ENCODE measurements at regions not wholly inside any gene's neighbourhood (a gene's known extent, or its start where the extent isn't known, plus 50 kb on each side); places are given as distances from the start of the nearest gene placed in this dataset.

GRCh38 chr12:89075880-89076540 lies 276.3 kb downstream of the DUSP6 start:
- no peaks in the 10 kb centered on the region for H3K9me3 ChIP-seq (ENCODE audit: control insufficient read depth in 1 of 2, low read length in 2 of 2)
- no peaks in the 10 kb centered on the region for H3K27me3 ChIP-seq (ENCODE audit: low read depth, low read length)
- no peaks in the 10 kb centered on the region for H3K4me1 ChIP-seq (ENCODE audit: control insufficient read depth in 1 of 2, insufficient read depth in 2 of 2, low read length in 2 of 2)

DNA sequence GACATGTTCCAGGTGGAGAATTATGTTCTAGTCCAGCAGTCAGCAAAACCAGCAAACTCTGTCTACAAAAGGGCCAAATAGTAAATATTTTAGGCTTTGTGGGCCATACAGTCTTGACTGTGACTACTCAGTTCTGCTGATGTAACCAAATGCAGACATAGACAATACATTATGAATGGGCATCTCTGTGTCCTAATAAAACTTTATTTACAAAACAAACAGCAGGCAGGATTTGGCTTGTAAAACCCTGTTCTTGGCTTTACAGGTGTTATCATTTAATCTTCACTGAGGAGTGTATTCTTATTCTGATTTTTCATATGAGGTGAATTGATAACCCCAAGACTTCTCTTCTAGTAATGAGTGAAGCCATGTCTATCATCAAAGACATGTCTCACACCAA lies 278.6 kb downstream of the DUSP6 start:
- no peaks in the 10 kb centered on the region for H3K9me3 ChIP-seq (ENCODE audit: control insufficient read depth in 1 of 2, low read length in 2 of 2)
- no peaks in the 10 kb centered on the region for H3K27me3 ChIP-seq (ENCODE audit: low read depth, low read length)
- no peak overlapping the region for H3K4me3 ChIP-seq (ENCODE audit: low read depth in 1 of 2, low read length in 2 of 2)
- no peaks in the 10 kb centered on the region for H3K4me1 ChIP-seq (ENCODE audit: control insufficient read depth in 1 of 2, insufficient read depth in 2 of 2, low read length in 2 of 2)
- no peak overlapping the region for H3K27ac ChIP-seq (ENCODE audit: low read length)
- no peaks in the 10 kb centered on the region for H3K36me3 ChIP-seq (ENCODE audit: control insufficient read depth in 1 of 2, insufficient read depth in 2 of 2, low read length in 2 of 2)

More at GRCh38 chr12:89075880-89076540, 276.3 kb downstream of the DUSP6 start:
- Histone ChIP-seq H3K27ac (ENCODE audit: low read length) (no peak overlapping the region), H3K36me3 (ENCODE audit: control insufficient read depth in 1 of 2, insufficient read depth in 2 of 2, low read length in 2 of 2) (no peaks in the 10 kb centered on the region), H3K4me3 (ENCODE audit: low read depth in 1 of 2, low read length in 2 of 2) (no peak overlapping the region)

DNA sequence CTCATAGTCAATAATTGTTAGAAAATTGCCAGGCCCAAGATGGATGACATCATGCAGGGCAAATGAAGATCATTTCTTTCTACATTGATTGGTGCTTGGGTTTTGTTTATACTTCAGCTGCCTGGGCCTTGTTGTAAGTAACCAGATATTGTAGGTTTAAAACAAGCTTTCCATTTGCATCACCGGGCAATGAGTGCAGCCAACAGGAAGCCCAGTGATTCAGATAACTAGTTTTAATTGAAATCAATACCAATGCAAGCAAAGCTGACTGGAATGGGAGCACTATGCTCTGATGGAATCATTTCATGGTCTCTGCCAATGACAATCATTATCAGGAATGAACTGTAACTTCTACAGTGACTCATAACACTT lies 279.3 kb downstream of the DUSP6 start:
- H3K4me3 ChIP-seq (ENCODE audit: low read depth in 1 of 2, low read length in 2 of 2) = no peak overlapping the region
- no peak overlapping the region for H3K27ac ChIP-seq (ENCODE audit: low read length)
- H3K27me3 ChIP-seq (ENCODE audit: low read depth, low read length) = no peaks in the 10 kb centered on the region
- H3K4me1 ChIP-seq (ENCODE audit: control insufficient read depth in 1 of 2, insufficient read depth in 2 of 2, low read length in 2 of 2) = no peaks in the 10 kb centered on the region
- H3K36me3 ChIP-seq (ENCODE audit: control insufficient read depth in 1 of 2, insufficient read depth in 2 of 2, low read length in 2 of 2) = no peaks in the 10 kb centered on the region
- no peaks in the 10 kb centered on the region for H3K9me3 ChIP-seq (ENCODE audit: control insufficient read depth in 1 of 2, low read length in 2 of 2)

GRCh38 chr12:89072294-89073026 lies 279.8 kb downstream of the DUSP6 start:
- H3K9me3 ChIP-seq (ENCODE audit: control insufficient read depth in 1 of 2, low read length in 2 of 2) = no peaks in the 10 kb centered on the region
- H3K36me3 ChIP-seq (ENCODE audit: control insufficient read depth in 1 of 2, insufficient read depth in 2 of 2, low read length in 2 of 2) = no peaks in the 10 kb centered on the region
- no peaks in the 10 kb centered on the region for H3K27me3 ChIP-seq (ENCODE audit: low read depth, low read length)
- H3K27ac ChIP-seq (ENCODE audit: low read length) = no peak overlapping the region
- no peaks in the 10 kb centered on the region for H3K4me1 ChIP-seq (ENCODE audit: control insufficient read depth in 1 of 2, insufficient read depth in 2 of 2, low read length in 2 of 2)
- H3K4me3 ChIP-seq (ENCODE audit: low read depth in 1 of 2, low read length in 2 of 2) = no peak overlapping the region

GRCh38 chr12:89070603-89071002 lies 281.7 kb downstream of the DUSP6 start:
- Histone ChIP-seq H3K4me1 (ENCODE audit: control insufficient read depth in 1 of 2, insufficient read depth in 2 of 2, low read length in 2 of 2) (no peaks in the 10 kb centered on the region), H3K36me3 (ENCODE audit: control insufficient read depth in 1 of 2, insufficient read depth in 2 of 2, low read length in 2 of 2) (no peaks in the 10 kb centered on the region), H3K27ac (ENCODE audit: low read length) (no peak overlapping the region), H3K4me3 (ENCODE audit: low read depth in 1 of 2, low read length in 2 of 2) (no peak overlapping the region), H3K27me3 (ENCODE audit: low read depth, low read length) (no peaks in the 10 kb centered on the region), H3K9me3 (ENCODE audit: control insufficient read depth in 1 of 2, low read length in 2 of 2) (no peaks in the 10 kb centered on the region)

DNA sequence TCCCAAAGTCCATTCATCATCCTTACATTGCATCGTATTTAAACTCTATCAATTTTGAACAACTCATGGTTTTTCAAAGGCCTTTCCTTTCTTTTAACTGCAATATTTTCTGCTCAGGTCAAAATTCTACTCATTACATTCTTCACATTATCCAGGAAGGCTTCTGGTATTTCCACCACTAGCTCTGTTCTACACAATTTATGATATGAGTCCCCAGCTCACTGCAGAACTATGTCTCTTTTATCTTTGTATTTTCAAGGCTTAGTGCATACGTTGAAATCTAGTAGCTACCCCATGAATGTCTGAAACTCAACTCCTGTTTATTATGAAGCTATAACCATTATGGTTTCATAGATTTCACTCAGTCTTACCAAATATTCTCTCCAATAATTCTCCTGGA lies 282.9 kb downstream of the DUSP6 start:
- no peak overlapping the region for H3K4me3 ChIP-seq (ENCODE audit: low read depth in 1 of 2, low read length in 2 of 2)

GRCh38 chr12:89067421-89068187 lies 284.7 kb downstream of the DUSP6 start:
- Histone ChIP-seq H3K4me3 (ENCODE audit: low read depth in 1 of 2, low read length in 2 of 2) (no peak overlapping the region), H3K27ac (ENCODE audit: low read length) (no peak overlapping the region), H3K9me3 (ENCODE audit: control insufficient read depth in 1 of 2, low read length in 2 of 2) (no peaks in the 10 kb centered on the region), H3K36me3 (ENCODE audit: control insufficient read depth in 1 of 2, insufficient read depth in 2 of 2, low read length in 2 of 2) (no peaks in the 10 kb centered on the region), H3K27me3 (ENCODE audit: low read depth, low read length) (no peaks in the 10 kb centered on the region), H3K4me1 (ENCODE audit: control insufficient read depth in 1 of 2, insufficient read depth in 2 of 2, low read length in 2 of 2) (no peaks in the 10 kb centered on the region)

More for the DNA sequence above, 282.9 kb downstream of the DUSP6 start:
- Histone ChIP-seq H3K4me1 (ENCODE audit: control insufficient read depth in 1 of 2, insufficient read depth in 2 of 2, low read length in 2 of 2) (no peaks in the 10 kb centered on the region), H3K27ac (ENCODE audit: low read length) (no peak overlapping the region), H3K36me3 (ENCODE audit: control insufficient read depth in 1 of 2, insufficient read depth in 2 of 2, low read length in 2 of 2) (no peaks in the 10 kb centered on the region), H3K27me3 (ENCODE audit: low read depth, low read length) (no peaks in the 10 kb centered on the region), H3K9me3 (ENCODE audit: control insufficient read depth in 1 of 2, low read length in 2 of 2) (no peaks in the 10 kb centered on the region)

DNA sequence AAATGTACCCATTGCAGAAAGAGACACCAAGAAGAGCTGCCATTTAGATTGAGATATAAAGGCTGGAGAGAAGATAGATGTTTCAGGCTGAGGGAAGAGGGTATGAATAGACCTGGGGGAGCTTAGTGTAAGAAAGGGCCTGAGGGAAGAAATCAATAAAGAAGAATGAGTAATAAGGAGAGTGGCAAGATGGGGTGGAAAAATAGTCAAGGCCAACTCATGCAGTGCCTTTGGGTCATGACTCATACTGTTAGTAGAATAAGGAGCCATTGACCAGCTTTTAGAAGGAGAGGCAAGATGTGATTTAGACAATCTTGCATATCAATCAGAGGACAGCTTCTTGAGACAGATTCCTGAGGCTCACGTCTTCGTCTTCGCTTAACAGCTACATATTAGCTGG lies 287.5 kb downstream of the DUSP6 start:
- H3K4me3 ChIP-seq (ENCODE audit: low read depth in 1 of 2, low read length in 2 of 2) = no peak overlapping the region
- no peak overlapping the region for H3K27ac ChIP-seq (ENCODE audit: low read length)
- no peaks in the 10 kb centered on the region for H3K9me3 ChIP-seq (ENCODE audit: control insufficient read depth in 1 of 2, low read length in 2 of 2)
- peaks cover 0 to 3% of the 10 kb centered on the region in 2 donors for H3K4me1 ChIP-seq (ENCODE audit: control insufficient read depth in 1 of 2, insufficient read depth in 2 of 2, low read length in 2 of 2)
- no peaks in the 10 kb centered on the region for H3K36me3 ChIP-seq (ENCODE audit: control insufficient read depth in 1 of 2, insufficient read depth in 2 of 2, low read length in 2 of 2)
- H3K27me3 ChIP-seq (ENCODE audit: low read depth, low read length) = no peaks in the 10 kb centered on the region

DNA sequence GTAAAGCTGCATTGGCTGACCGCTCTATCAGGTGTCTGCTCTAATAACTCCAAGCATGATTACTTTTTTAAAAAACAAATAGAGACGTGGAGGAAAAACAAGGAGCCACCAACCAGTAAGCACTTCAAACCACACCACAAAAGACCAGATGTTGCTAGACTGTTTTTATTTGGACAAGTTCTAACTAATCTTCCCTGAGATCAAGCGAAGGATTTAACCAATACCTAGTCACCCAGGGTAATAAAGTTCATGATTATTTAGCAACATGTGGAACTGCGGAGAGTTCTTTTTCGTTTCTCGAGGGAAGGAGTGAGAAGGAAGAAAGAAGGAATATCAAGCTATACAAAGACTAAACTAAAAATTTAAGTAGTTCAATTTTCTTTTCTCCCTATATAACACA lies 288.1 kb downstream of the DUSP6 start:
- Histone ChIP-seq H3K4me1 (ENCODE audit: control insufficient read depth in 1 of 2, insufficient read depth in 2 of 2, low read length in 2 of 2) (peaks cover 0 to 3% of the 10 kb centered on the region in 2 donors), H3K9me3 (ENCODE audit: control insufficient read depth in 1 of 2, low read length in 2 of 2) (no peaks in the 10 kb centered on the region), H3K36me3 (ENCODE audit: control insufficient read depth in 1 of 2, insufficient read depth in 2 of 2, low read length in 2 of 2) (no peaks in the 10 kb centered on the region), H3K4me3 (ENCODE audit: low read depth in 1 of 2, low read length in 2 of 2) (no peak overlapping the region), H3K27me3 (ENCODE audit: low read depth, low read length) (no peaks in the 10 kb centered on the region), H3K27ac (ENCODE audit: low read length) (no peak overlapping the region)

DNA sequence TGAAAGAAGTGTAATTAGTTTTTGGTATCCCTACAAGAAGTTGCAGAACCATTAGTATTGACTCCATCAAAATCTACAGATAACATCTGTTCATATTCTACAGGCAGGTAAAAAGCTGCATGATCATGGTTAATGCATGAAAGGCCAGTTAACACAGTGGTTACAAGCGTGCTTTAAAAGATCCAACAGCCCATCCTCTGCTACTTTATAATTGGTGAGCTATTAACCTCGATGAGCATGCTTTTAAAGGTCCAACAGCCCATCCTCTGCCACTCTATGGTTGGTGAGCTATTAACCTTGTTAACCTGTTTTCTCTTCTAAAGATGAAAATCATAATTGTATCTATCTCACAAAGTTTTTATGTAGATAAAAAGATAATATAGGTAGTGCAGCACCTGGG lies 289.3 kb downstream of the DUSP6 start:
- Histone ChIP-seq H3K4me1 (ENCODE audit: control insufficient read depth in 1 of 2, insufficient read depth in 2 of 2, low read length in 2 of 2) (peaks cover 0 to 3% of the 10 kb centered on the region in 2 donors), H3K9me3 (ENCODE audit: control insufficient read depth in 1 of 2, low read length in 2 of 2) (no peaks in the 10 kb centered on the region), H3K27me3 (ENCODE audit: low read depth, low read length) (no peaks in the 10 kb centered on the region), H3K36me3 (ENCODE audit: control insufficient read depth in 1 of 2, insufficient read depth in 2 of 2, low read length in 2 of 2) (no peaks in the 10 kb centered on the region), H3K4me3 (ENCODE audit: low read depth in 1 of 2, low read length in 2 of 2) (no peak overlapping the region), H3K27ac (ENCODE audit: low read length) (no peak overlapping the region)

GRCh38 chr12:89059721-89060541 lies 292.4 kb downstream of the DUSP6 start:
- Histone ChIP-seq H3K4me1 (ENCODE audit: control insufficient read depth in 1 of 2, insufficient read depth in 2 of 2, low read length in 2 of 2) (peaks cover 0 to 3% of the 10 kb centered on the region in 2 donors), H3K4me3 (ENCODE audit: low read depth in 1 of 2, low read length in 2 of 2) (no peak overlapping the region), H3K27ac (ENCODE audit: low read length) (no peak overlapping the region), H3K27me3 (ENCODE audit: low read depth, low read length) (no peaks in the 10 kb centered on the region), H3K9me3 (ENCODE audit: control insufficient read depth in 1 of 2, low read length in 2 of 2) (no peaks in the 10 kb centered on the region), H3K36me3 (ENCODE audit: control insufficient read depth in 1 of 2, insufficient read depth in 2 of 2, low read length in 2 of 2) (no peaks in the 10 kb centered on the region)
